HG03103 (cell line): ENCODE measurements at regions not wholly inside any gene's neighbourhood (a gene's known extent, or its start where the extent isn't known, plus 50 kb on each side); places are given as distances from the start of the nearest gene placed in this dataset.
"Not testable (repeated sequence)": the region's sequence is repeated elsewhere in the genome, so short reads cannot be mapped to it uniquely, and the experiment has no call there.

Source experiments
- ATAC-seq: cut with Tn5 transposase; IDR thresholded peaks from one replicate; pipeline ENCODE4 v1.9.1; 2021; ENCODE audit warnings: low read depth; ENCODE audit not compliant: unreplicated experiment

GRCh38 chr12:63415357-63415756 lies 252.9 kb downstream of the DPY19L2 start:
- ATAC-seq = no peak

- no peak for ATAC-seq
Observed at GRCh38 chr12:63410197-63410596, 258.1 kb downstream of the DPY19L2 start.

- ATAC-seq = no peak
Observed at GRCh38 chr12:63406781-63407180, 255.8 kb upstream of the AVPR1A start.

- no peak for ATAC-seq
Observed at GRCh38 chr12:63404611-63405010, 253.6 kb upstream of the AVPR1A start.

- ATAC-seq = no peak
Observed at GRCh38 chr12:63403256-63403655, 252.3 kb upstream of the AVPR1A start.

- ATAC-seq = no peak
Observed at GRCh38 chr12:63400718-63401117, 249.7 kb upstream of the AVPR1A start.

GRCh38 chr12:63400318-63400717 lies 249.3 kb upstream of the AVPR1A start:
- no peak for ATAC-seq

- ATAC-seq = no peak
Observed at GRCh38 chr12:63397807-63398206, 246.8 kb upstream of the AVPR1A start.

- no peak for ATAC-seq
Observed at GRCh38 chr12:63396135-63396534, 245.1 kb upstream of the AVPR1A start.

GRCh38 chr12:63394983-63395382 lies 244.0 kb upstream of the AVPR1A start:
- no peak for ATAC-seq

GRCh38 chr12:63394349-63394748 lies 243.3 kb upstream of the AVPR1A start:
- ATAC-seq = no peak

GRCh38 chr12:63389211-63389610 lies 238.2 kb upstream of the AVPR1A start:
- no peak for ATAC-seq

- no peak for ATAC-seq
Observed at GRCh38 chr12:63387771-63388170, 236.8 kb upstream of the AVPR1A start.

GRCh38 chr12:63382930-63383329 lies 231.9 kb upstream of the AVPR1A start:
- no peak for ATAC-seq

- no peak for ATAC-seq
Observed at GRCh38 chr12:63362791-63363190, 211.8 kb upstream of the AVPR1A start.

GRCh38 chr12:63362166-63362565 lies 211.2 kb upstream of the AVPR1A start:
- ATAC-seq = no peak

- ATAC-seq = no peak
Observed at GRCh38 chr12:63354969-63355368, 204.0 kb upstream of the AVPR1A start.

- ATAC-seq = no peak
Observed at GRCh38 chr12:63353559-63353958, 202.6 kb upstream of the AVPR1A start.

- no peak for ATAC-seq
Observed at GRCh38 chr12:63351370-63351769, 200.4 kb upstream of the AVPR1A start.

- ATAC-seq = no peak
Observed at GRCh38 chr12:63348556-63348955, 197.6 kb upstream of the AVPR1A start.

GRCh38 chr12:63337158-63337557 lies 186.2 kb upstream of the AVPR1A start:
- not testable (repeated sequence) for ATAC-seq

- no peak for ATAC-seq
Observed at GRCh38 chr12:63326260-63326659, 175.3 kb upstream of the AVPR1A start.

GRCh38 chr12:63325757-63326156 lies 174.8 kb upstream of the AVPR1A start:
- ATAC-seq = no peak
